HCT116 (cell line): ENCODE measurements at regions not wholly inside any gene's neighbourhood (a gene's known extent, or its start where the extent isn't known, plus 50 kb on each side); places are given as distances from the start of the nearest gene placed in this dataset.

Experiments used
- ATAC-seq: fragments of 200-7000 bp; cut with Tn5 transposase; 2 replicates; pipeline ENCODE4 v1.9.1; 2020; ENCODE audit warnings: mild to moderate bottlenecking, moderate library complexity
- BruUV-seq: library from RNA; stranded (reverse); fragments of 400-500 nt; replicated peaks from 2 replicates; lab custom pipeline; 2021; lab: Mats Ljungman, UMichigan
- CTCF ChIA-PET: fragments of 300-600 bp; sonication (Branson Sonifier 250); formaldehyde crosslinking; loops from one replicate; lab custom pipeline; 2021; ENCODE audit warnings: antibody characterized with exemption; lab: Charles Lee
- POLR2A ChIA-PET: fragments of 300-600, 350-600 bp; sonication (Branson Sonifier 250); formaldehyde crosslinking; loops from one replicate; lab custom pipeline; 2021; ENCODE audit warnings: antibody characterized with exemption; lab: Charles Lee
- RAD21 ChIA-PET, 2 experiments: fragments of 300-600 bp; sonication (Branson Sonifier 250); formaldehyde crosslinking; loops; one replicate each; lab custom pipeline; 2023; ENCODE audit warnings: low total read pairs in 2 of 2; ENCODE audit not compliant: uncharacterized antibody in 2 of 2, unreplicated experiment in 2 of 2, low non-redundant PET in 1 of 2; lab: Charles Lee
- DNase-seq: peaks from one replicate; pipeline ENCODE4 v3.0.0-alpha.2; 2010; ENCODE audit warnings: low read depth, low spot score
- H2AFZ ChIP-seq: fragments of 200-600 bp; shearing (Covaris generic), sonication (generic); 2 replicates; pipeline ENCODE4 v1.6.1; 2017; ENCODE audit warnings: low read depth, mixed run types, mixed read lengths, antibody characterized with exemption, low read length; ENCODE audit not compliant: poor library complexity, severe bottlenecking
- H3K27ac ChIP-seq: 2 replicates; pipeline ENCODE4 v1.5.1; 2012; ENCODE audit warnings: low read depth, low read length
- H3K27me3 ChIP-seq: fragments of 200-600 bp; sonication (generic); 2 replicates; pipeline ENCODE4 v1.6.1; 2016; ENCODE audit warnings: mixed run types, low read length, mixed read lengths; ENCODE audit not compliant: insufficient read depth
- H3K36me3 ChIP-seq, 2 experiments: fragments of 200-500 bp in 1 of 2; fragments of 200-600 bp in 1 of 2; sonication (Bioruptor generic) in 1 of 2; sonication (generic) in 1 of 2; 2 replicates each; pipeline versions ENCODE4 v1.5.1 to v1.6.1; 2014 to 2016; ENCODE audit warnings: low read length in 2 of 2, inconsistent platforms in 1 of 2, mixed read lengths in 1 of 2, mixed run types in 1 of 2; ENCODE audit not compliant: insufficient read depth in 2 of 2, control insufficient read depth in 1 of 2
- H3K4me1 ChIP-seq, 2 experiments: fragments of 200-600 bp in 1 of 2; sonication (generic) in 1 of 2; 2 replicates each; pipeline versions ENCODE4 v1.5.1 to v1.6.1; 2012 to 2017; ENCODE audit warnings: low read length in 2 of 2, inconsistent platforms in 1 of 2, mild to moderate bottlenecking in 1 of 2, mixed read lengths in 1 of 2, mixed run types in 1 of 2, moderate library complexity in 1 of 2; ENCODE audit not compliant: insufficient read depth in 2 of 2, control insufficient read depth in 1 of 2
- H3K4me2 ChIP-seq: fragments of 200-600 bp; sonication (generic); 2 replicates; pipeline ENCODE4 v1.6.1; 2017; ENCODE audit warnings: mixed run types, low read length, mixed read lengths
- H3K4me3 ChIP-seq, 2 experiments: fragments of 200-600 bp in 1 of 2; sonication (generic) in 1 of 2; replicated peaks in 1 of 2; 2 replicates each; pipeline ENCODE4 v1.5.1; 2011 to 2016; ENCODE audit warnings: low read length in 2 of 2, control low read depth in 1 of 2, low read depth in 1 of 2, mild to moderate bottlenecking in 1 of 2, mixed read lengths in 1 of 2, mixed run types in 1 of 2
- H3K79me2 ChIP-seq: fragments of 200-600 bp; sonication (generic); 2 replicates; pipeline ENCODE4 v1.6.1; 2017; ENCODE audit warnings: mild to moderate bottlenecking, mixed run types, low read length, moderate library complexity, mixed read lengths; ENCODE audit not compliant: insufficient read depth
- H3K9ac ChIP-seq: fragments of 200-600 bp; sonication (generic); 2 replicates; pipeline ENCODE4 v1.6.1; 2016; ENCODE audit warnings: low read length, mixed read lengths
- H3K9me2 ChIP-seq: fragments of 200-600 bp; sonication (generic), shearing (Covaris generic); 2 replicates; pipeline ENCODE4 v1.6.1; 2017; ENCODE audit warnings: mixed run types, mild to moderate bottlenecking, moderate library complexity; ENCODE audit not compliant: insufficient read depth
- H3K9me3 ChIP-seq, 2 experiments: fragments of 200-500 bp in 1 of 2; fragments of 200-600 bp in 1 of 2; sonication (Bioruptor generic) in 1 of 2; sonication (generic) in 1 of 2; 2 replicates each; pipeline ENCODE4 v1.6.1; 2014 to 2017; ENCODE audit warnings: low read length in 2 of 2, mixed read lengths in 2 of 2, inconsistent platforms in 1 of 2, low read depth in 1 of 2, mild to moderate bottlenecking in 1 of 2, mixed run types in 1 of 2, moderate library complexity in 1 of 2; ENCODE audit not compliant: control insufficient read depth in 1 of 2, insufficient read depth in 1 of 2
- H4K20me1 ChIP-seq: fragments of 200-600 bp; sonication (generic), shearing (Covaris generic); 2 replicates; pipeline ENCODE4 v1.6.1; 2017; ENCODE audit warnings: mixed run types, mild to moderate bottlenecking, moderate library complexity; ENCODE audit not compliant: insufficient read depth
- ATF3 ChIP-seq: IDR thresholded peaks from 2 replicates; pipeline ENCODE4 v1.6.1; 2012
- EZH2 ChIP-seq: fragments of 200-600 bp; sonication (generic); IDR thresholded peaks from 2 replicates; pipeline ENCODE4 v1.6.1; 2017; ENCODE audit warnings: antibody characterized with exemption, mixed run types
- EZH2phosphoT487 ChIP-seq: fragments of 200-600 bp; IDR thresholded peaks from 2 replicates; pipeline ENCODE4 v1.6.1; 2018; ENCODE audit warnings: antibody characterized with exemption, borderline replicate concordance
- MAX ChIP-seq: IDR thresholded peaks from 2 replicates; pipeline ENCODE4 v1.6.1; 2012
- SIN3A ChIP-seq: IDR thresholded peaks from 2 replicates; pipeline ENCODE4 v1.6.1; 2012; ENCODE audit warnings: low read depth
- SP1 ChIP-seq: IDR thresholded peaks from 2 replicates; pipeline ENCODE4 v1.6.1; 2012; ENCODE audit warnings: low read depth
- SRF ChIP-seq: IDR thresholded peaks from 2 replicates; pipeline ENCODE4 v1.6.1; 2012; ENCODE audit warnings: low read depth
- intact Hi-C: fragments of 100-400 bp; cut with micrococcal nuclease; formaldehyde crosslinking; loops from 2 replicates; pipeline ENCODE4 v1.10.0; 2022
- TF ChIP-seq, protein P1 (sequence below): IDR thresholded peaks from 2 replicates; pipeline ENCODE4 v1.6.1; 2012; ENCODE audit warnings: low read depth

- no peaks in the 10 kb centered on the region for H3K9me2 ChIP-seq
- no peaks in the 10 kb centered on the region for H3K4me1 ChIP-seq
- TF ChIP-seq SP1 (no peak), EZH2phosphoT487 (no peak), MAX (no peak), SRF (no peak), EZH2 (no peak), SIN3A (no peak), ATF3 (no peak)
- TF ChIP-seq, protein P1, sequence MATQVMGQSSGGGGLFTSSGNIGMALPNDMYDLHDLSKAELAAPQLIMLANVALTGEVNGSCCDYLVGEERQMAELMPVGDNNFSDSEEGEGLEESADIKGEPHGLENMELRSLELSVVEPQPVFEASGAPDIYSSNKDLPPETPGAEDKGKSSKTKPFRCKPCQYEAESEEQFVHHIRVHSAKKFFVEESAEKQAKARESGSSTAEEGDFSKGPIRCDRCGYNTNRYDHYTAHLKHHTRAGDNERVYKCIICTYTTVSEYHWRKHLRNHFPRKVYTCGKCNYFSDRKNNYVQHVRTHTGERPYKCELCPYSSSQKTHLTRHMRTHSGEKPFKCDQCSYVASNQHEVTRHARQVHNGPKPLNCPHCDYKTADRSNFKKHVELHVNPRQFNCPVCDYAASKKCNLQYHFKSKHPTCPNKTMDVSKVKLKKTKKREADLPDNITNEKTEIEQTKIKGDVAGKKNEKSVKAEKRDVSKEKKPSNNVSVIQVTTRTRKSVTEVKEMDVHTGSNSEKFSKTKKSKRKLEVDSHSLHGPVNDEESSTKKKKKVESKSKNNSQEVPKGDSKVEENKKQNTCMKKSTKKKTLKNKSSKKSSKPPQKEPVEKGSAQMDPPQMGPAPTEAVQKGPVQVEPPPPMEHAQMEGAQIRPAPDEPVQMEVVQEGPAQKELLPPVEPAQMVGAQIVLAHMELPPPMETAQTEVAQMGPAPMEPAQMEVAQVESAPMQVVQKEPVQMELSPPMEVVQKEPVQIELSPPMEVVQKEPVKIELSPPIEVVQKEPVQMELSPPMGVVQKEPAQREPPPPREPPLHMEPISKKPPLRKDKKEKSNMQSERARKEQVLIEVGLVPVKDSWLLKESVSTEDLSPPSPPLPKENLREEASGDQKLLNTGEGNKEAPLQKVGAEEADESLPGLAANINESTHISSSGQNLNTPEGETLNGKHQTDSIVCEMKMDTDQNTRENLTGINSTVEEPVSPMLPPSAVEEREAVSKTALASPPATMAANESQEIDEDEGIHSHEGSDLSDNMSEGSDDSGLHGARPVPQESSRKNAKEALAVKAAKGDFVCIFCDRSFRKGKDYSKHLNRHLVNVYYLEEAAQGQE = no peak
- ATAC-seq = no peak
- no peak overlapping the region for H3K9ac ChIP-seq
- no peak overlapping the region for H3K4me2 ChIP-seq
- H3K79me2 ChIP-seq = no peaks in the 10 kb centered on the region
- ChIA-PET CTCF (no interaction called here), POLR2A (no interaction called here), RAD21 (no interaction called here)
- H4K20me1 ChIP-seq = no peaks in the 10 kb centered on the region
- no peak overlapping the region for H2AFZ ChIP-seq
- no peak overlapping the region for H3K27ac ChIP-seq
- intact Hi-C loops = no loop called here
- H3K9me3 ChIP-seq = no peaks in the 10 kb centered on the region
- H3K27me3 ChIP-seq = no peaks in the 10 kb centered on the region
- H3K4me3 ChIP-seq = no peak overlapping the region
- no peaks in the 10 kb centered on the region for H3K36me3 ChIP-seq
- DNase-seq = no peak
- no TSS peak for BruUV-seq
Measured at GRCh38 chr13:74280093-74280794, 146.0 kb upstream of the KLF12 start.
